HG02623 (cell line): ENCODE measurements at regions not wholly inside any gene's neighbourhood (a gene's known extent, or its start where the extent isn't known, plus 50 kb on each side); places are given as distances from the start of the nearest gene placed in this dataset.

Experiments
- ATAC-seq: cut with Tn5 transposase; IDR thresholded peaks from one replicate; pipeline ENCODE4 v1.9.1; 2021; ENCODE audit warnings: moderate library complexity; ENCODE audit not compliant: unreplicated experiment

DNA sequence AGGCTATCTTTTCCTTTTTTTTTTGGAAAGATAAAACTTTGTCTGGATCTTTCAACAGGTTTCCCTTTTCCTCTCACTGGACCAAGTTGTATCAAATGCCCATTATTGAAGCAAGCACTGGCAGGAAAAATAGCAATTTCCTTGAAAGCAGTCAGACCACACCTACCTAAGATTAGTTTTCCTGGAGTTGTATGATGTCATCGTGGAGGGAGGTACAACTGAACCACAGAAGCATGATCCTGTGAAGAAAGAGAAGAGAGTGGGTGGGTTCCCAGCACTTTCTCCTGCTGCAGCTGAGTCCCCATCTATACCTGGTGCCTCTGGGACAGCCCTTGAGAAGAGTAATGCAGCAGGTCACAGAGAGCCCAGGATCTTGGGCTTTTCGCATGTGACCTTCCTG, 63.6 kb upstream of the ERCC4 start:
- ATAC-seq: no peak

DNA sequence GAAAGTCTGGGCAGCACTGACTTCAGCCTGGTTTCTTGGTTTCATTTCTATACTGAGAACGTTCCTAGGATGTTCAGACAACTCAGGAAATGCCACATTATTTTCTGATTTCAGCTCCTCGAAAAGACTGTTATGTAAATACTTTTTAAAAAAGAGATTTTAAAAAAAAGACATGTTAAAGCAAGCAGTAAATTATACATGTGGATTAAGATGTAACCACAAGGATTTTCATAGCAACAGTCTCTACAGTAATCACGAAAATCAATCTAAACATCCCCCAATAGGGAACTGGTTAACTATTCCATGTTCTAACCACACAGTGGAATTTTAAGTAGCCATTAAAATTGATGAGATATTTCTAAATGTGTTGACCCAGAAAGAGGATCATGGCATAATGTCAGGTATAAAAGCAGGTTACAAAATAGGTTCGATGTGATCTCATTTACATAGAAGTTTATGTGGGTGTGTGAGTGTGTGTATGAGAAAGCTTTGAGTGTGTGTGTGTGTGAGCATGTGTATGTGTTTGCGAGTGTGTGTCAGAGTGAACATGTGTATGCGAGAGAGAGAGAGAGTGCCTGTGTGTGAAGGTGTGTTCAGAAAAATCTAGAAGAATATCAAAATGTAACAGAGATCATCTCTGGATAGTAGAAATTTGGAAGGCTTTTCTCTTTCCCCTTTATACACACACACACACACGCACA, 63.0 kb upstream of the ERCC4 start:
- ATAC-seq: no peak

DNA sequence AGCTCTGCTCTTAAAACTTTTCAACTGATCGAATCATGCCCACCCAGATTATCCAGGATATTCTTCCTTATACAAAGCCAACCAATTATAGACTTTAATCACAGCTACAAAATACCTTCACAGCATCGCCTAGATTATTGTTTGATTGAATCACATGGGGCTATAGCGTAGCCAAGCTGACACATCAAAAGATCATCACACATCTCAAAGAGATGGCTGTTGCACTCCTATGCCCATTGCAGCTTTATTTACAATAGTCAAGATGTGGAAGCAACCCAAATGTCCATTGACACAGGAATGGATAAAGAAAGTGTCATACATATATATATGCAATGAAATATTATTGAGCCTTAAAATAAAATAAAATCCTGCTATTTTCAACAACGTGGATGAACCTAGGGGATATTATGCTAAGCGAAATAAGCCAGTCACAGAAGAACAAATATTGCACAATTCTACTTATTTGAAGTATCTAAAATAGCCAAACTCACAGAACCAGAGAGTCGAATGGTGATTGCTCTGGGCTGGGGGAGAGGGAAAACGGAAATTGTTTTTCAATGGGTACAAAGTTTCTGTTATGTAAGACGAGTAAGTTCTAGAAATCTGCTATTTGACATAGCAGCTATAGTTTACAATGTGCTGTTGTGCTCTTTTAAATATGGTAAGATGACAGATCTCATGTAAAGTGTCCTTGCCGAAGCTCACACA, 60.9 kb upstream of the ERCC4 start:
- no peak for ATAC-seq

DNA sequence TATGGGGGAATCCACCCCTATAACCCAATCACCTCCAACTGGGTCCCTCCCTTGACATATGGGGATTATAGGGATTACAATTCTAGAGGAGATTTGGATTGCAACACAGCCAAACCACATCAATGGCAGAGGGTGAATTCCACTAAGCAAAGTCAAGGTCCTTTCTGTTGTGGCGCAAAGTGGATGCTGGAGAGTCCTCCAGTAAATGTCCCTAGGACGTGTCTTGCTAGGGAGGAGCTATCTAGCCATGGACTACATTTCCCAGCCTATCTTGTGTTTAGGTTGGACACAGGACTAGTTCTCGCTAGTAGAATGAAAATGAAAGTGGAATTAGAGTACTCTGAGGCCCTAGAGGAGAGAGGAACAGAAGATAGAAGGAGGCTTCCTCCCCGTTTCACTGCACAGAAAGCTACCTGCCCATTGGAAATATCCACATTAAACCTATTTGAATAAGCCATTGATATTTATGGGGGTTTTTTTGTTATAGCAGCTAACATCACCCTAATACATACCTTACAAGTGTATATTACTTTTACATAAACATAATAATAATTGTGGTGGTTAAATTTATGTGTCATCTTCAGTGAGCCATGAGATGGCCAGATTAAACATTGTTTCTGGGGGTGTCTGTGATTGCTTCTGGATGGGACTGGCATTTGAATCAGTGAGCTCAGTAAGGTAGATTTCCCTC, 56.7 kb upstream of the ERCC4 start:
- no peak for ATAC-seq

DNA sequence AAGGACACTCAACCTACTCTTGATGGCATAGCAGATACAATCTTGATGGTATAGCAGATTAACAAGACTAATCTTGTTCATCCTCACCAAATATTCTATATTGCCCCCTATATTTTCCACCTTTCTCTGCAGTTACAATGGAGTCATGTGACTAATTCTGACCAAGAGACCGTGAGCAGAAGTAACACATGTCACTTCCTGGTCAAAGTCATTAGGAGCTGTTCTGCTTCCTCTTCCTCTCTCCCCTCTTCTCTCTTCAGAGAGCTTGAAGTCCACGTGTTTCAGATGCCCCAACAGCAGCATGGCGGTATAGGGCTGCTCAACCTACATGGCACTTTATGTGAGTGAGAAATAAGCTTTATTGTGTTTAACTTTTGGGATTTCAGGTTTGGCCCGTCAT, 55.3 kb upstream of the ERCC4 start:
- no peak for ATAC-seq

DNA sequence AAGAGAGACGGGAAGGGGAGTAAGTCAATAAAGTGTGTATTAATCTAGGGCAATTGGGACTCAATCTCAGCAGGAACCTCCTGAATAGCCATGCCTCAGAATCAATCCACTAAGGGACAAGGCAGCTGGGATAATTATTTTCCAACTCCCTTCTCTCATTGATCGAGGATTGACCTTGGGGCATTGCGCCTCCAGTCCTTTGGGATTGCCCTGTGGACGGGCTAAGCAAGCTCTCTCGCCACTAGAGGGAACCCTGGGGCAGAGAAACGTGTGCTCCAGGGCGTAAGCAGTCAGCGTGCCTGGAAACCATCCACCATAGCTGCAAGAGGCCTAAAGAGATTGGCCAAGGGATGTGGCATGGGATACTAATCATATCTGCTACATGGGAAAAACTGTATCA, 53.9 kb upstream of the ERCC4 start:
- ATAC-seq: no peak
